ENCODE measurements at regions not wholly inside any gene's neighbourhood (a gene's known extent, or its start where the extent isn't known, plus 50 kb on each side); places are given as distances from the start of the nearest gene placed in this dataset.

- Histone ChIP-seq H3K9ac (ENCODE audit: low read length) (no peak overlapping the region), H3K27me3 (ENCODE audit: low read length) (no peaks in the 10 kb centered on the region), H3K36me3 (ENCODE audit: low read length) (no peaks in the 10 kb centered on the region), H3F3A (ENCODE audit: insufficient read depth) (no peaks in the 10 kb centered on the region), H3K9me2 (replicated peaks; ENCODE audit: insufficient read depth, low read length) (no peaks in the 10 kb centered on the region), H2AFZ (ENCODE audit: low read depth, low read length, severe bottlenecking) (no peak overlapping the region), H3K79me2 (ENCODE audit: insufficient read depth, low read length) (no peaks in the 10 kb centered on the region), H3K4me3 (ENCODE audit: insufficient read depth, low read length, poor library complexity, severe bottlenecking) (no peak overlapping the region), H4K20me1 (ENCODE audit: low read depth, low read length) (no peaks in the 10 kb centered on the region), H3K4me2 (ENCODE audit: low read depth, low read length, poor library complexity, severe bottlenecking) (no peak overlapping the region), H3K27ac (ENCODE audit: low read depth, low read length) (no peak overlapping the region), H3K9me3 (ENCODE audit: insufficient read depth, low read length) (no peaks in the 10 kb centered on the region)
- TF ChIP-seq EZH2phosphoT487 (conservative IDR thresholded peaks at IDR 0.05; ENCODE audit: low read length) (no peak), CTCF (IDR thresholded peaks at IDR 0.05; ENCODE audit: insufficient read depth, low read length, poor library complexity, severe bottlenecking) (no peak)
These were observed 359.8 kb upstream of the IRX4 start for GRCh38 chr5:2242539-2242938.

- no peaks in the 10 kb centered on the region for H3K27me3 ChIP-seq (ENCODE audit: low read length)
- H3K4me3 ChIP-seq (ENCODE audit: insufficient read depth, low read length, poor library complexity, severe bottlenecking) = no peak overlapping the region
- H3K79me2 ChIP-seq (ENCODE audit: insufficient read depth, low read length) = no peaks in the 10 kb centered on the region
- no peak overlapping the region for H2AFZ ChIP-seq (ENCODE audit: low read depth, low read length, severe bottlenecking)
- no peak overlapping the region for H3K27ac ChIP-seq (ENCODE audit: low read depth, low read length)
- TF ChIP-seq CTCF (IDR thresholded peaks at IDR 0.05; ENCODE audit: insufficient read depth, low read length, poor library complexity, severe bottlenecking) (no peak), EZH2phosphoT487 (conservative IDR thresholded peaks at IDR 0.05; ENCODE audit: low read length) (no peak)
- H3K9me3 ChIP-seq (ENCODE audit: insufficient read depth, low read length) = no peaks in the 10 kb centered on the region
- no peaks in the 10 kb centered on the region for H3K9me2 ChIP-seq (replicated peaks; ENCODE audit: insufficient read depth, low read length)
- no peaks in the 10 kb centered on the region for H3F3A ChIP-seq (ENCODE audit: insufficient read depth)
- no peak overlapping the region for H3K4me2 ChIP-seq (ENCODE audit: low read depth, low read length, poor library complexity, severe bottlenecking)
- H3K36me3 ChIP-seq (ENCODE audit: low read length) = no peaks in the 10 kb centered on the region
- H3K9ac ChIP-seq (ENCODE audit: low read length) = no peak overlapping the region
- H4K20me1 ChIP-seq (ENCODE audit: low read depth, low read length) = no peaks in the 10 kb centered on the region
These were observed 359.1 kb upstream of the IRX4 start for GRCh38 chr5:2241842-2242241.

DNA sequence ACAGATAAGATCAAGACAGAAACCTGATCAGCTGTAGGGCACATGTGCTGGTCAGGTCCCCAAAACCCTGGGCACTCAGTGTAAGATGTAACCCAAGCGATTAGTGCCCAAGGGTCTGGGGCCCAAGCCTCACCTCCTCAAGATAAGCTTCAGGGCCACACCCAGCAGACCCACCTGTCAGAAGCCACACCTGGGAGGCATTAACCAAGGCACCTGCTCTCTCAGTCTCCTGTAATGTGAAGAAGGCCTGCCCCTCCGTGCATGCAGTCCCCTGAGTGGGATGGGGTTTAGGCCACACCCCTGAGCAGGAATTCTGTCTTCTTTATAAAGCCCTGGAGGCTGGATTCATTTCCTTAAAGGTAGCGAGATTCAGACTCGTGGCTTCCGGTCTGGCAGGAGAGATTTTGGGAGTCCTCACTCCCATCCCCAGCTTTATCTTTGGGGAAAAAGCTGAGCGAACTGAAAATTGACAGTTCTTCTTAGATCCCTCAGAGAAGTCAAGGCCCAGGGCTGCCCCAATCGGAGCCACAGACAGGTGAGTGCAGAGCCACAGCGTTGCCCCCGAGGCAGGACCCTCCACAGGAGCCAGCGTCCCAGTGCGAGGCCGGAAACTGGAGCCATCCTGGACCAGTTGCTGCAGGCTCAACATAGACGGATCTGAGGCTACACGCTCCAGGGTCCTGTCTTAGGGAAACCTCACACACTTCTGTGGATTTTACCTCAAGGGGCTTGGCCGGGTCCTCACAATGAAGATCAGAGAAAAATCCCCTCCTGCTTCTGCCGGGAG lies 357.6 kb upstream of the IRX4 start:
- Histone ChIP-seq H3K9ac (ENCODE audit: low read length) (no peak overlapping the region), H3K4me2 (ENCODE audit: low read depth, low read length, poor library complexity, severe bottlenecking) (no peak overlapping the region), H3K4me3 (ENCODE audit: insufficient read depth, low read length, poor library complexity, severe bottlenecking) (no peak overlapping the region), H3K79me2 (ENCODE audit: insufficient read depth, low read length) (no peaks in the 10 kb centered on the region), H3K36me3 (ENCODE audit: low read length) (no peaks in the 10 kb centered on the region), H3K9me2 (replicated peaks; ENCODE audit: insufficient read depth, low read length) (no peaks in the 10 kb centered on the region), H4K20me1 (ENCODE audit: low read depth, low read length) (no peaks in the 10 kb centered on the region), H3K9me3 (ENCODE audit: insufficient read depth, low read length) (no peaks in the 10 kb centered on the region), H3F3A (ENCODE audit: insufficient read depth) (no peaks in the 10 kb centered on the region), H3K27ac (ENCODE audit: low read depth, low read length) (no peak overlapping the region), H2AFZ (ENCODE audit: low read depth, low read length, severe bottlenecking) (no peak overlapping the region), H3K27me3 (ENCODE audit: low read length) (no peaks in the 10 kb centered on the region)
- TF ChIP-seq EZH2phosphoT487 (conservative IDR thresholded peaks at IDR 0.05; ENCODE audit: low read length) (no peak), CTCF (IDR thresholded peaks at IDR 0.05; ENCODE audit: insufficient read depth, low read length, poor library complexity, severe bottlenecking) (no peak)
